HEK293 (cell line): ENCODE measurements at regions not wholly inside any gene's neighbourhood (a gene's known extent, or its start where the extent isn't known, plus 50 kb on each side); places are given as distances from the start of the nearest gene placed in this dataset.

Experiments
- CTCF ChIA-PET: fragments of 350-600 bp; formaldehyde crosslinking; extraction: SDS; loops from one replicate; lab custom pipeline; 2021; ENCODE audit warnings: antibody characterized with exemption; lab: Yijun Ruan, JAX
- POLR2A ChIA-PET: fragments of 300-600 bp; formaldehyde crosslinking; extraction: SDS; loops from one replicate; lab custom pipeline; 2020; ENCODE audit warnings: antibody characterized with exemption, inconsistent platforms; lab: Yijun Ruan, JAX
- H3K27ac ChIP-seq: fragments of 200-500 bp; sonication (Bioruptor generic); 2 replicates; pipeline ENCODE4 v1.5.1; 2014; ENCODE audit warnings: low read depth, low read length, control low read depth, inconsistent platforms; ENCODE audit errors: extremely low read depth
- H3K36me3 ChIP-seq, 2 experiments: fragments of 200-500 bp in 1 of 2; sonication (Bioruptor generic) in 1 of 2; 1 replicate in 1 of 2; 2 replicates in 1 of 2; pipeline ENCODE4 v1.5.1; 2014 to 2017; ENCODE audit warnings: inconsistent platforms in 2 of 2, low read length in 2 of 2; ENCODE audit not compliant: control insufficient read depth in 2 of 2, insufficient read depth in 1 of 2
- H3K4me1 ChIP-seq: fragments of 200-500 bp; sonication (Bioruptor generic); 2 replicates; pipeline ENCODE4 v1.5.1; 2014; ENCODE audit warnings: mild to moderate bottlenecking, low read length, inconsistent platforms; ENCODE audit not compliant: control insufficient read depth, insufficient read depth
- H3K4me3 ChIP-seq: 2 replicates; pipeline ENCODE4 v1.5.1; 2011; ENCODE audit warnings: low read depth, mild to moderate bottlenecking, control low read depth, low read length, moderate library complexity
- H3K9me3 ChIP-seq: fragments of 200-500 bp; sonication (Bioruptor generic); 2 replicates; pipeline ENCODE4 v1.5.1; 2014; ENCODE audit warnings: low read depth, low read length, inconsistent platforms; ENCODE audit not compliant: control insufficient read depth, insufficient read depth
- GFI1B ChIP-seq: fragments of 450-650 bp; formaldehyde crosslinking; IDR thresholded peaks from 2 replicates; pipeline ENCODE4 v1.5.1; 2016; ENCODE audit warnings: missing biosample characterization, missing genetic modification characterization
- KLF16 ChIP-seq: fragments of 450-650 bp; formaldehyde crosslinking; IDR thresholded peaks from 2 replicates; pipeline ENCODE4 v1.5.1; 2017; ENCODE audit warnings: missing biosample characterization, missing genetic modification characterization
- KLF9 ChIP-seq: fragments of 450-650 bp; formaldehyde crosslinking; IDR thresholded peaks from 2 replicates; pipeline ENCODE4 v1.5.1; 2016; ENCODE audit warnings: missing biosample characterization, missing genetic modification characterization, low read depth
- REST ChIP-seq: fragments of 450-650 bp; formaldehyde crosslinking; IDR thresholded peaks from 2 replicates; pipeline ENCODE4 v1.5.1; 2016; ENCODE audit warnings: missing biosample characterization, missing genetic modification characterization
- ZBTB26 ChIP-seq: fragments of 450-650 bp; formaldehyde crosslinking; optimal IDR thresholded peaks from 2 replicates; pipeline ENCODE3; 2016; ENCODE audit warnings: missing biosample characterization, mild to moderate bottlenecking, missing genetic modification characterization
- ZBTB7A ChIP-seq: fragments of 450-650 bp; formaldehyde crosslinking; IDR thresholded peaks from 2 replicates; pipeline ENCODE4 v1.5.1; 2016; ENCODE audit warnings: low read depth, missing biosample characterization, missing genetic modification characterization
- ZBTB8A ChIP-seq: fragments of 450-650 bp; formaldehyde crosslinking; IDR thresholded peaks from 2 replicates; pipeline ENCODE4 v1.5.1; 2016; ENCODE audit warnings: missing biosample characterization, missing genetic modification characterization
- ZIC2 ChIP-seq: fragments of 450-650 bp; formaldehyde crosslinking; IDR thresholded peaks from 2 replicates; pipeline ENCODE4 v1.5.1; 2016; ENCODE audit warnings: missing biosample characterization, missing genetic modification characterization
- ZNF138 ChIP-seq: fragments of 450-650 bp; formaldehyde crosslinking; IDR thresholded peaks from 2 replicates; pipeline ENCODE4 v1.5.1; 2016; ENCODE audit warnings: missing biosample characterization, missing genetic modification characterization, borderline replicate concordance
- ZNF146 ChIP-seq: fragments of 450-650 bp; formaldehyde crosslinking; IDR thresholded peaks from 2 replicates; pipeline ENCODE4 v1.5.1; 2016; ENCODE audit warnings: missing biosample characterization, missing genetic modification characterization
- ZNF148 ChIP-seq: fragments of 450-650 bp; formaldehyde crosslinking; IDR thresholded peaks from 2 replicates; pipeline ENCODE4 v1.5.0; 2017; ENCODE audit warnings: missing biosample characterization, missing genetic modification characterization, borderline replicate concordance
- ZNF266 ChIP-seq: fragments of 450-650 bp; formaldehyde crosslinking; IDR thresholded peaks from 2 replicates; pipeline ENCODE4 v1.5.1; 2016; ENCODE audit warnings: missing biosample characterization, missing genetic modification characterization, low read depth
- ZNF416 ChIP-seq: fragments of 450-650 bp; formaldehyde crosslinking; IDR thresholded peaks from 2 replicates; pipeline ENCODE4 v1.5.1; 2016; ENCODE audit warnings: missing biosample characterization, missing genetic modification characterization
- ZNF426 ChIP-seq: fragments of 450-650 bp; formaldehyde crosslinking; IDR thresholded peaks from 2 replicates; pipeline ENCODE4 v1.5.1; 2017; ENCODE audit warnings: missing biosample characterization, missing genetic modification characterization, mild to moderate bottlenecking, inconsistent platforms, moderate library complexity
- ZNF488 ChIP-seq: fragments of 450-650 bp; formaldehyde crosslinking; IDR thresholded peaks from 2 replicates; pipeline ENCODE4 v1.5.1; 2016; ENCODE audit warnings: missing biosample characterization, missing genetic modification characterization
- ZNF571 ChIP-seq: fragments of 450-650 bp; formaldehyde crosslinking; IDR thresholded peaks from 2 replicates; pipeline ENCODE4 v1.5.0; 2017; ENCODE audit warnings: missing biosample characterization, missing genetic modification characterization
- ZNF654 ChIP-seq: fragments of 450-650 bp; formaldehyde crosslinking; IDR thresholded peaks from 2 replicates; pipeline ENCODE4 v1.5.1; 2016; ENCODE audit warnings: low read depth, missing biosample characterization, missing genetic modification characterization
- ZNF660 ChIP-seq: fragments of 450-650 bp; IDR thresholded peaks from 2 replicates; pipeline ENCODE4 v1.5.1; 2018; ENCODE audit warnings: missing biosample characterization, mild to moderate bottlenecking, missing genetic modification characterization
- ZNF701 ChIP-seq: fragments of 450-650 bp; formaldehyde crosslinking; IDR thresholded peaks from 2 replicates; pipeline ENCODE4 v1.5.1; 2016; ENCODE audit warnings: missing biosample characterization, missing genetic modification characterization
- ZNF768 ChIP-seq: fragments of 450-650 bp; formaldehyde crosslinking; IDR thresholded peaks from 2 replicates; pipeline ENCODE4 v1.5.1; 2018; ENCODE audit warnings: missing biosample characterization, mild to moderate bottlenecking, missing genetic modification characterization
- ZNF837 ChIP-seq: fragments of 450-650 bp; formaldehyde crosslinking; IDR thresholded peaks from 2 replicates; pipeline ENCODE4 v1.5.1; 2016; ENCODE audit warnings: missing biosample characterization, missing genetic modification characterization
- ZSCAN18 ChIP-seq: fragments of 450-650 bp; formaldehyde crosslinking; IDR thresholded peaks from 2 replicates; pipeline ENCODE4 v1.5.1; 2016; ENCODE audit warnings: missing biosample characterization, missing genetic modification characterization
- ZSCAN30 ChIP-seq: fragments of 450-650 bp; IDR thresholded peaks from 2 replicates; pipeline ENCODE4 v1.5.1; 2018; ENCODE audit warnings: missing biosample characterization, mild to moderate bottlenecking, missing genetic modification characterization, moderate library complexity

GRCh38 chr3:104596054-104596453 lies 770.7 kb upstream of the ALCAM start:
- Histone ChIP-seq H3K4me1 (no peaks in the 10 kb centered on the region), H3K9me3 (no peaks in the 10 kb centered on the region), H3K36me3 (no peaks in the 10 kb centered on the region), H3K4me3 (no peak overlapping the region), H3K27ac (no peak overlapping the region)
- POLR2A ChIA-PET = no interaction called here
- CTCF ChIA-PET = interaction anchor here (0.6 to 1.1 kb wide), 5 partner anchors 14 to 749 kb away, joined by 3 to 4 read pairs (median 3); no protein-coding TSS in a partner anchor
- TF ChIP-seq ZNF426 (no peak), ZNF571 (no peak), ZBTB8A (tag by site-specific recombination) (no peak), GFI1B (tag by site-specific recombination) (no peak), ZBTB7A (no peak), ZNF768 (tag by site-specific recombination) (no peak), ZNF146 (tag by site-specific recombination) (no peak), ZNF148 (tag by site-specific recombination) (no peak), KLF16 (tag by site-specific recombination) (no peak), ZNF416 (tag by site-specific recombination) (no peak), ZNF488 (tag by site-specific recombination) (no peak), ZNF266 (tag by site-specific recombination) (no peak), KLF9 (no peak)

GRCh38 chr3:104596551-104596950 lies 770.2 kb upstream of the ALCAM start:
- no peaks in the 10 kb centered on the region for H3K9me3 ChIP-seq
- H3K4me3 ChIP-seq = no peak overlapping the region
- no peak overlapping the region for H3K27ac ChIP-seq
- no peaks in the 10 kb centered on the region for H3K36me3 ChIP-seq
- TF ChIP-seq ZNF654 (tag by site-specific recombination) (0 out of 2 replicates have a peak, but pooled peaks have one; percentile 6), ZNF701 (tag by site-specific recombination) (no peak)
- TF ChIP-seq, all 188 proteins: peak for 1
- ChIA-PET POLR2A (no interaction called here), CTCF (interaction anchor here (0.6 to 1.3 kb wide), 7 partner anchors 14 to 774 kb away, joined by 3 to 4 read pairs (median 4); no protein-coding TSS in a partner anchor)
- no peaks in the 10 kb centered on the region for H3K4me1 ChIP-seq

GRCh38 chr3:104598848-104599511 lies 767.7 kb upstream of the ALCAM start:
- no peaks in the 10 kb centered on the region for H3K36me3 ChIP-seq
- H3K4me3 ChIP-seq = no peak overlapping the region
- no peaks in the 10 kb centered on the region for H3K4me1 ChIP-seq
- ChIA-PET CTCF (no interaction called here), POLR2A (no interaction called here)
- no peaks in the 10 kb centered on the region for H3K9me3 ChIP-seq
- H3K27ac ChIP-seq = no peak overlapping the region
- TF ChIP-seq ZSCAN18 (tag by site-specific recombination) (no peak), ZBTB26 (tag by site-specific recombination) (no peak), ZIC2 (tag by site-specific recombination) (no peak), REST (tag by site-specific recombination) (no peak), ZNF660 (tag by site-specific recombination) (no peak), ZNF138 (tag by site-specific recombination) (no peak), ZNF837 (tag by site-specific recombination) (no peak), ZSCAN30 (tag by site-specific recombination) (no peak)
